Smooth muscle cell (in vitro differentiated cells): ENCODE measurements at regions not wholly inside any gene's neighbourhood (a gene's known extent, or its start where the extent isn't known, plus 50 kb on each side); places are given as distances from the start of the nearest gene placed in this dataset.

ENCODE experiments used
- DNase-seq: peaks from one replicate; lab custom pipeline; 2025; ENCODE audit not compliant: unreplicated experiment; lab: John Stamatoyannopoulos, UW
- H2AFZ ChIP-seq: fragments of 200-600 bp; sonication (generic); 2 replicates; pipeline ENCODE4 v1.6.0; 2016; ENCODE audit warnings: antibody characterized with exemption, low read depth, mild to moderate bottlenecking
- H3F3A ChIP-seq: fragments of 200-600 bp; sonication (generic); 2 replicates; pipeline ENCODE4 v1.6.0; 2017; ENCODE audit warnings: antibody characterized with exemption, low read depth
- H3K27ac ChIP-seq: fragments of 200-600 bp; sonication (generic); 2 replicates; pipeline ENCODE4 v1.5.1; 2016; ENCODE audit warnings: low read depth, mild to moderate bottlenecking
- H3K27me3 ChIP-seq: fragments of 200-600 bp; sonication (generic); 2 replicates; pipeline ENCODE4 v1.6.1; 2016; ENCODE audit warnings: low read depth, mild to moderate bottlenecking
- H3K36me3 ChIP-seq: fragments of 200-600 bp; sonication (generic); 2 replicates; pipeline ENCODE4 v1.5.1; 2016; ENCODE audit warnings: low read depth
- H3K4me1 ChIP-seq: fragments of 200-600 bp; sonication (generic); 2 replicates; pipeline ENCODE4 v1.5.1; 2016; ENCODE audit warnings: low read depth
- H3K4me2 ChIP-seq: fragments of 200-600 bp; sonication (generic); 2 replicates; pipeline ENCODE4 v1.6.0; 2016; ENCODE audit warnings: mild to moderate bottlenecking
- H3K4me3 ChIP-seq: fragments of 200-600 bp; sonication (generic); 2 replicates; pipeline ENCODE4 v1.5.1; 2016; ENCODE audit warnings: mild to moderate bottlenecking
- H3K79me2 ChIP-seq: fragments of 200-600 bp; sonication (generic); 2 replicates; pipeline ENCODE4 v1.6.0; 2016; ENCODE audit warnings: low read depth, mild to moderate bottlenecking
- H3K9ac ChIP-seq: fragments of 200-600 bp; sonication (generic); 2 replicates; pipeline ENCODE4 v1.6.0; 2016; ENCODE audit warnings: low read depth
- H3K9me3 ChIP-seq: fragments of 200-600 bp; sonication (generic); replicated peaks from 2 replicates; pipeline ENCODE4 v1.5.1; 2016; ENCODE audit warnings: low read depth
- H4K20me1 ChIP-seq: fragments of 200-600 bp; sonication (generic); 2 replicates; pipeline ENCODE4 v1.6.0; 2016; ENCODE audit warnings: low read depth
- CTCF ChIP-seq: fragments of 200-600 bp; sonication (generic); IDR thresholded peaks from 2 replicates; pipeline ENCODE4 v1.5.1; 2017; ENCODE audit warnings: borderline replicate concordance, mild to moderate bottlenecking, antibody characterized with exemption; ENCODE audit not compliant: insufficient read depth, poor library complexity, severe bottlenecking
- WGBS: methylation state at CpG from one replicate; pipeline ENCODE4 v1.1.7; 2016; ENCODE audit warnings: low lambda C conversion rate; 5-methylcytosine and 5-hydroxymethylcytosine counted together

GRCh38 chr2:196341277-196341841, 170.0 kb upstream of the STK17B start:
- no peaks in the 10 kb centered on the region for H3K9me3 ChIP-seq
- no peaks in the 10 kb centered on the region for H3F3A ChIP-seq
- no peak overlapping the region for H3K27ac ChIP-seq
- no peak for DNase-seq
- H3K36me3 ChIP-seq, result no peaks in the 10 kb centered on the region
- no peaks in the 10 kb centered on the region for H3K4me1 ChIP-seq
- H2AFZ ChIP-seq, result no peak overlapping the region
- no peaks in the 10 kb centered on the region for H4K20me1 ChIP-seq
- H3K4me2 ChIP-seq, result no peak overlapping the region
- 94% methylated on average over 2 of the region's 2 CpGs for WGBS
- H3K4me3 ChIP-seq, result no peak overlapping the region
- no peak for TF ChIP-seq CTCF
- H3K27me3 ChIP-seq, result no peaks in the 10 kb centered on the region
- no peaks in the 10 kb centered on the region for H3K79me2 ChIP-seq
- no peak overlapping the region for H3K9ac ChIP-seq

- no peaks in the 10 kb centered on the region for H3K79me2 ChIP-seq
- H3K9me3 ChIP-seq, result no peaks in the 10 kb centered on the region
- TF ChIP-seq CTCF, result no peak
- no peak for DNase-seq
- H2AFZ ChIP-seq, result no peak overlapping the region
- H3K4me2 ChIP-seq, result no peak overlapping the region
- H3K4me1 ChIP-seq, result no peaks in the 10 kb centered on the region
- 65% methylated on average over 1 of the region's 1 CpG for WGBS
- H3F3A ChIP-seq, result no peaks in the 10 kb centered on the region
- H3K27ac ChIP-seq, result no peak overlapping the region
- no peaks in the 10 kb centered on the region for H4K20me1 ChIP-seq
- no peak overlapping the region for H3K4me3 ChIP-seq
- H3K9ac ChIP-seq, result no peak overlapping the region
- no peaks in the 10 kb centered on the region for H3K27me3 ChIP-seq
- H3K36me3 ChIP-seq, result no peaks in the 10 kb centered on the region
Measured at GRCh38 chr2:196344397-196344796, 173.0 kb upstream of the STK17B start.

- Histone ChIP-seq H3K9ac (no peak overlapping the region), H3K9me3 (no peaks in the 10 kb centered on the region), H3K27me3 (no peaks in the 10 kb centered on the region), H3F3A (no peaks in the 10 kb centered on the region), H3K4me2 (no peak overlapping the region), H2AFZ (no peak overlapping the region), H3K36me3 (no peaks in the 10 kb centered on the region), H4K20me1 (no peaks in the 10 kb centered on the region), H3K4me1 (no peaks in the 10 kb centered on the region), H3K27ac (no peak overlapping the region), H3K4me3 (no peak overlapping the region), H3K79me2 (no peaks in the 10 kb centered on the region)
- no peak for DNase-seq
- no peak for TF ChIP-seq CTCF
- WGBS, result 96% methylated on average over 1 of the region's 1 CpG
Measured at GRCh38 chr2:196353717-196354116, 182.3 kb upstream of the STK17B start.

GRCh38 chr2:196354186-196354585, 182.8 kb upstream of the STK17B start:
- H3K4me3 ChIP-seq, result no peak overlapping the region
- 99% methylated on average over 4 of the region's 4 CpGs for WGBS

More at GRCh38 chr2:196354186-196354585, 182.8 kb upstream of the STK17B start:
- no peaks in the 10 kb centered on the region for H3K36me3 ChIP-seq
- no peaks in the 10 kb centered on the region for H4K20me1 ChIP-seq
- no peaks in the 10 kb centered on the region for H3K27me3 ChIP-seq
- DNase-seq, result no peak
- H3K4me2 ChIP-seq, result no peak overlapping the region
- H3K9ac ChIP-seq, result no peak overlapping the region
- H3K4me1 ChIP-seq, result no peaks in the 10 kb centered on the region
- no peaks in the 10 kb centered on the region for H3F3A ChIP-seq
- H3K27ac ChIP-seq, result no peak overlapping the region
- no peaks in the 10 kb centered on the region for H3K9me3 ChIP-seq
- TF ChIP-seq CTCF, result no peak
- no peak overlapping the region for H2AFZ ChIP-seq
- H3K79me2 ChIP-seq, result no peaks in the 10 kb centered on the region
